GM12878 (cell line): ENCODE measurements at regions not wholly inside any gene's neighbourhood (a gene's known extent, or its start where the extent isn't known, plus 50 kb on each side); places are given as distances from the start of the nearest gene placed in this dataset.

Experiments used
- ASH2L ChIP-seq: fragments of 300-600, 200-600 bp; sonication (generic); IDR thresholded peaks from 2 replicates; pipeline ENCODE4 v1.6.1; 2017; ENCODE audit warnings: low read depth, mild to moderate bottlenecking, borderline replicate concordance
- CTCF ChIP-seq, 3 experiments: IDR thresholded peaks in 2 of 3; conservative IDR thresholded peaks in 1 of 3; 2 replicates each; pipeline ENCODE4 v1.5.1; 2011; ENCODE audit warnings: low read depth in 3 of 3, low read length in 3 of 3, mild to moderate bottlenecking in 3 of 3, control low read depth in 2 of 3, moderate library complexity in 2 of 3, inconsistent platforms in 1 of 3, mixed read lengths in 1 of 3; ENCODE audit not compliant: control insufficient read depth in 2 of 3, insufficient read depth in 1 of 3; ENCODE audit errors: extremely low read depth in 1 of 3
- EZH2 ChIP-seq: IDR thresholded peaks from 2 replicates; pipeline ENCODE4 v1.6.1; 2012; ENCODE audit warnings: low read depth, mild to moderate bottlenecking, control low read depth, inconsistent platforms, low read length, borderline replicate concordance; ENCODE audit not compliant: control insufficient read depth
- JUND ChIP-seq: IDR thresholded peaks from 2 replicates; pipeline ENCODE4 v1.6.1; 2012; ENCODE audit warnings: low read depth, mild to moderate bottlenecking, low read length, improper control_type of control experiment, moderate library complexity
- MEF2A ChIP-seq: IDR thresholded peaks from 2 replicates; pipeline ENCODE4 v1.6.1; 2011; ENCODE audit warnings: low read depth, mild to moderate bottlenecking, low read length, moderate library complexity; ENCODE audit not compliant: insufficient read depth
- NR2C2 ChIP-seq: IDR thresholded peaks from 2 replicates; pipeline ENCODE4 v1.6.1; 2011; ENCODE audit warnings: borderline replicate concordance, low read depth; ENCODE audit not compliant: control insufficient read depth, insufficient read length
- POLR2A ChIP-seq: IDR thresholded peaks from 2 replicates; pipeline ENCODE4 v1.6.1; 2011; ENCODE audit warnings: low read depth, mild to moderate bottlenecking, low read length
- POLR2AphosphoS5 ChIP-seq: IDR thresholded peaks from 2 replicates; pipeline ENCODE4 v1.6.1; 2011; ENCODE audit warnings: mild to moderate bottlenecking, low read length, inconsistent platforms
- RBBP5 ChIP-seq: fragments of 200-600 bp; sonication (generic); conservative IDR thresholded peaks from 2 replicates; pipeline ENCODE4 v1.6.1; 2016
- REST ChIP-seq: IDR thresholded peaks from 2 replicates; pipeline ENCODE4 v1.6.1; 2012; ENCODE audit warnings: mild to moderate bottlenecking, low read depth, low read length
- SMC3 ChIP-seq: IDR thresholded peaks from 2 replicates; pipeline ENCODE4 v1.6.1; 2011; ENCODE audit warnings: low read length, improper control_type of control experiment, borderline replicate concordance
- TF ChIP-seq, protein P1 (sequence below): IDR thresholded peaks from 2 replicates; pipeline ENCODE4 v1.6.1; 2011; ENCODE audit warnings: mild to moderate bottlenecking, low read depth, low read length, moderate library complexity; ENCODE audit not compliant: insufficient replicate concordance

- TF ChIP-seq ASH2L: no peak
- no peak for TF ChIP-seq CTCF (IDR thresholded peaks at IDR 0.05 in 2 of 3, conservative IDR thresholded peaks at IDR 0.05 in 1 of 3; ENCODE audit: control insufficient read depth in 2 of 3, extremely low read depth in 1 of 3, insufficient read depth in 1 of 3, low read depth in 3 of 3, low read length in 3 of 3)
- no peak for TF ChIP-seq MEF2A
- TF ChIP-seq, protein P1, sequence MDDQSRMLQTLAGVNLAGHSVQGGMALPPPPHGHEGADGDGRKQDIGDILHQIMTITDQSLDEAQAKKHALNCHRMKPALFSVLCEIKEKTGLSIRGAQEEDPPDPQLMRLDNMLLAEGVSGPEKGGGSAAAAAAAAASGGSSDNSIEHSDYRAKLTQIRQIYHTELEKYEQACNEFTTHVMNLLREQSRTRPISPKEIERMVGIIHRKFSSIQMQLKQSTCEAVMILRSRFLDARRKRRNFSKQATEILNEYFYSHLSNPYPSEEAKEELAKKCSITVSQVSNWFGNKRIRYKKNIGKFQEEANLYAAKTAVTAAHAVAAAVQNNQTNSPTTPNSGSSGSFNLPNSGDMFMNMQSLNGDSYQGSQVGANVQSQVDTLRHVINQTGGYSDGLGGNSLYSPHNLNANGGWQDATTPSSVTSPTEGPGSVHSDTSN: no peak
- TF ChIP-seq EZH2: no peak
- TF ChIP-seq SMC3: no peak
- TF ChIP-seq POLR2A: no peak
- no peak for TF ChIP-seq REST
- no peak for TF ChIP-seq NR2C2
- TF ChIP-seq POLR2AphosphoS5: no peak
- TF ChIP-seq JUND: no peak
- no peak for TF ChIP-seq RBBP5
Measured at GRCh38 chr1:213550804-213551203, 437.0 kb upstream of the PROX1 start.
